GM20000 (cell line): ENCODE measurements at regions not wholly inside any gene's neighbourhood (a gene's known extent, or its start where the extent isn't known, plus 50 kb on each side); places are given as distances from the start of the nearest gene placed in this dataset.

Source experiments
- DNase-seq: peaks from one replicate; pipeline ENCODE4 v3.0.0; 2012; ENCODE audit warnings: low spot score
- CTCF ChIP-seq: IDR thresholded peaks from 2 replicates; pipeline ENCODE4 v1.5.1; 2012; ENCODE audit warnings: mild to moderate bottlenecking, control low read depth; ENCODE audit errors: extremely low read depth, missing control alignments

DNA sequence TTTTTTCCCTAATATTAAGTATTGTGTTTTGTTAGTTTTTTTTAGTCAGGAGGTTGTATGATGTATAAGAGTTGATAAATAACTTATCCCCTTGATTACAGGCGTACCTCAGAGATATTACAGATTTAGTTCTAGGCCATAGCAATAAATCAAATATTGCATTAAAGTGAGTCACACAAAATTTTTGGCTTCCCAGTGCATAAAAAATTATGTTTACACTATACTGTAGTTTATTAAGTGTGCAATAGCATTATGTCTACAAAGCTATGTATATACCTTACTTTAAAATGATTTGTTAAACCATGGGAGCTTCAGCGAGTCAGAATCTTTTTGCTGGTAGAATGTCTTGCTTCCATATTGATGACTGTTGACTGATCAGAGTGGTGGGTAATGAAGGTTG is 1180.6 kb upstream of the CDH18 start:
- TF ChIP-seq CTCF: no peak
- no peak for DNase-seq

- DNase-seq: no peak
- no peak for TF ChIP-seq CTCF
Observed at GRCh38 chr5:21165344-21165743, 1177.3 kb upstream of the CDH18 start.

DNA sequence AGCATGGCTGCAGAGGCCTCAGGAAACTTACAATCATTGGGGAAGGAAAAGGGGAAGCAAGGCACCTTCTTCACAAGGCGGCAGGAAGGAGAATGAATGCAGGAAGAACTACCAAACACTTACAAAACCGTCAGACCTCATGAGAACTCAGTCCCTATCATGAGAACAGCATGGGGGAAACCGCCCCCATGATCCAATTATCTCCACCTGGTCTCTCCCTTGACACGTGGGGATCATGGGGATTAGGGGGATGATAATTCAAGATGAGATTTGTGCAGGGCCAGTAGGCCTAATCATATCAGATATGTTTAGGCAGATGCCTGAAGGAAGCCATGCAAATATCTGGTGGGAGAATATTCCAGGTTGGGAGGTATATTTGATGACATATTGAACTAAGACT is 1176.4 kb upstream of the CDH18 start:
- no peak for DNase-seq
- no peak for TF ChIP-seq CTCF

- TF ChIP-seq CTCF: no peak
- DNase-seq: no peak
Observed at GRCh38 chr5:21159510-21160059, 1171.6 kb upstream of the CDH18 start.

- TF ChIP-seq CTCF: no peak
- DNase-seq: no peak
Observed at GRCh38 chr5:21154526-21154925, 1166.5 kb upstream of the CDH18 start.

GRCh38 chr5:21152611-21153010 is 1164.6 kb upstream of the CDH18 start:
- DNase-seq: no peak
- TF ChIP-seq CTCF: no peak

- TF ChIP-seq CTCF: no peak
Observed at GRCh38 chr5:21145376-21145775, 1157.4 kb upstream of the CDH18 start.

More at GRCh38 chr5:21145376-21145775, 1157.4 kb upstream of the CDH18 start:
- DNase-seq: no peak
